Astrocyte of the cerebellum (primary cell): ENCODE measurements at regions not wholly inside any gene's neighbourhood (a gene's known extent, or its start where the extent isn't known, plus 50 kb on each side); places are given as distances from the start of the nearest gene placed in this dataset.

Source experiments
- DNase-seq: peaks from one replicate; pipeline ENCODE4 v3.0.0-alpha.2; 2011; ENCODE audit warnings: low read depth
- H3K4me3 ChIP-seq: 2 replicates; pipeline ENCODE4 v1.5.1; 2011; ENCODE audit warnings: mild to moderate bottlenecking, low read depth, low read length, moderate library complexity
- in situ Hi-C: cut with HindIII; loops from 2 replicates; pipeline ENCODE4 v1.10.0; 2017; ENCODE audit warnings: low sequenced_read_pairs
- TF ChIP-seq, protein P1 (sequence below): IDR thresholded peaks from 2 replicates; pipeline ENCODE4 v1.5.1; 2012; ENCODE audit warnings: low read length, low read depth, moderate library complexity, mild to moderate bottlenecking; ENCODE audit errors: missing control alignments

DNA sequence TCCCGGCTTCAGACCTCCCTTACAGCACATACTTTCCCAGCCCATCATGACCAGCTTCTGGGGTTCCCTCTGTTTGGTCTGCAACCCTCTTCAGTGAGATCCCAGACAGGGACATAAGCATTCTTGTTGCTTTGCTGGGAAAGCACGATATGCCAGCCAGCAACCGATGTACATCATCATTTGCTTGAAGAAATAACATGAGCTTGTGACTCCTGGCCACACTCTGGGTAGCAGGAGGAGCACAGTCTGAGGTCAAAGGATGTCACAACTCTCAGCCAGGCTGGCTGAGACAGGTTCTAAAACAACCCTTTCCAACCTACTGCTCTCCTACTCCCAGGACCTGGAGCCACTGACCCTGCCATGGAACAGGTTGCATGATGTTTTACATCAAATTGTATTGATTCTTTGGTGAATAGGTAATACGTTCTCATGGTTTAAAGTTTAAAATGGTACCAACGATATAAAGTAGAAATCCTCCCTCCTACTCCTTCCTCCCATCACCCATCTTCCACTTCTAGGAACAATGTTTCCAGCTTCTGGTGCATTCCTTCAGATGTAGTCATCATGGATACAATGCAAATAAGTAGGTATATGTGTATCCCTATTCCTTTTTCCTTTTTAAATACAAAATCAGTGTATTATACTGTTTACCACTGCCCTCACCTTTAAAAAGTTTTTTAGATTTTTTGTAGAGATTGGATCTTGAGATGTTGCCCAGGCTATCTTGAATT, 190.3 kb downstream of the OPA1 start:
- TF ChIP-seq, protein P1, sequence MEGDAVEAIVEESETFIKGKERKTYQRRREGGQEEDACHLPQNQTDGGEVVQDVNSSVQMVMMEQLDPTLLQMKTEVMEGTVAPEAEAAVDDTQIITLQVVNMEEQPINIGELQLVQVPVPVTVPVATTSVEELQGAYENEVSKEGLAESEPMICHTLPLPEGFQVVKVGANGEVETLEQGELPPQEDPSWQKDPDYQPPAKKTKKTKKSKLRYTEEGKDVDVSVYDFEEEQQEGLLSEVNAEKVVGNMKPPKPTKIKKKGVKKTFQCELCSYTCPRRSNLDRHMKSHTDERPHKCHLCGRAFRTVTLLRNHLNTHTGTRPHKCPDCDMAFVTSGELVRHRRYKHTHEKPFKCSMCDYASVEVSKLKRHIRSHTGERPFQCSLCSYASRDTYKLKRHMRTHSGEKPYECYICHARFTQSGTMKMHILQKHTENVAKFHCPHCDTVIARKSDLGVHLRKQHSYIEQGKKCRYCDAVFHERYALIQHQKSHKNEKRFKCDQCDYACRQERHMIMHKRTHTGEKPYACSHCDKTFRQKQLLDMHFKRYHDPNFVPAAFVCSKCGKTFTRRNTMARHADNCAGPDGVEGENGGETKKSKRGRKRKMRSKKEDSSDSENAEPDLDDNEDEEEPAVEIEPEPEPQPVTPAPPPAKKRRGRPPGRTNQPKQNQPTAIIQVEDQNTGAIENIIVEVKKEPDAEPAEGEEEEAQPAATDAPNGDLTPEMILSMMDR: no peak
- no peak for DNase-seq
- in situ Hi-C loops: no loop called here

DNA sequence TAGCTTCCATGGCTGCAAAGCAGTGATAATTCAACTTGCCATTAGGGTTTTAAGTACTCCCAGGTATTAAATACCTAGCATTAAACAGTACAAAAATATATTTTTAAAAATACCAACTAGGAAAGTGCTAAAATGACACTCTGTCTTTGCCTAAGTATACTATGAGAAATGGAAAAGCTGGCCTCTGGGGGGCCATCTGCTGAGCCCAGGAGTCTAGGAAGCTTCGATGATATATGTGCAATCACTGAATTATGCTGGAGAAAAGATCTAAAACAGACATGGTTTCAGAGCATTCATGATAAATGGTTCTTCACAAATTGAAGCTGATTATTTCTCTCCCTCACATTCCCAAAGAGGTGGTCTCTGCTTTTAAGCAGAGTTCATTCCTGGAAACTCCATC, 191.8 kb downstream of the OPA1 start:
- DNase-seq: no peak
- in situ Hi-C loops: no loop called here
- H3K4me3 ChIP-seq: no peak overlapping the region
- TF ChIP-seq, protein P1: no peak

More for the DNA sequence above, 190.3 kb downstream of the OPA1 start:
- no peak overlapping the region for H3K4me3 ChIP-seq

DNA sequence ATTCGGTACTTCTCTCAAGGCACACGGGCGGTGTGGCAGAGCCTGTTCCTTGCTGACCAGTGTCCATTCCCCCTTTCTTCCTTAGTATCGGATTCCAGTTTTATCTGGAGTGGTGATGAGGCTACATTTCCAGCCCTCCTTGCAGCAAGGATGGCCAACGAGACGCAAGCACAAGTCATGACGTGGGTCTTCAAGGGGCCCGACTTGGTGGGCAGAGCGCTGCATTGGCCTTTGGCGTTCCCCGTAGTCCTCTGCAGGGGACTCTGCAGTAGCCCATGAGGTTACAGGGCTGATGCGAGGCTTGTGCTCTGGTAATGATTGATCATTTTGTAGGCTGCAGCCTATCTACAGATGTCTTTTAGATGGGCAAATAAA, 194.5 kb downstream of the OPA1 start:
- TF ChIP-seq, protein P1: no peak
- no peak for DNase-seq
- in situ Hi-C loops: no loop called here
- H3K4me3 ChIP-seq: no peak overlapping the region

DNA sequence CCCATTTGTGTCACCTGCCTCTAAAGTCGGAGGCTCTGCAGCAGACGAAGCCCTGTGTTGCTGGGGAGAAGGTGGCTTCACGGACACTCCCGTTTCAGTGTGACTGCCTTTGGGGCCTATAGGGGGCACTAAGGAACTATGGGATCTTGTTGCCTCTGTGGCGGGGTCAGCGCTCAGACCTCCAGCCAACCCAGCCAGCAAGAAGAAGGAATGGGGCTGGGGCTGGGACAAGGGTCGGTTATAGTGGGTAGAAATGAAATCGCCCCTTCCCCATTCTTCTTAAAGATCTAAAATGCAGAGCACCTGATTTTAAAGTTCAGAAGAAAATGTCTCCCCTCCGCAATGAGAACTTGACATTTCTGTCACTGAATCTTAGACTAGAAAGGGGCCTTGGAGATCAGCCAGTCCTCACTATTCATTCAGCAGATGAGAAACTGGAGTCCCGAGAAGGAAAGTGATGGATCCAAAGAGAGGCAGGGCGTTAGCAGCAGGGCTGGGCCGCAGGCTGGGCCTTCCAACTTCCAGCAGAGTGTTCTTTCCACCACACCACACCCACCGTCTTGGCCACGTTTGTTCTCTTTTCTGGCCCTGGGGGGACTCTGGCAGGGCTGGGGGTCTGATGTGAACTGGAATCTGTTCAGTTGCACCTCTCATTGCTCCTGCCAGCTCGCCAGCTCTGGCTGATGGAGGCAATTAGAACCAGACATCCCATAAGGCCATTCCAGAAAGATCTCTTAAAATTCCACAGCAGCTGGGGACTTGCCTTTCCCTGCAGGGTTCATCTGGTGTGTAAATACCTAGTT, 195.4 kb downstream of the OPA1 start:
- TF ChIP-seq, protein P1: peak; percentile 85
- in situ Hi-C loops: no loop called here
- H3K4me3 ChIP-seq: no peak overlapping the region
- peak; percentile 45 for DNase-seq

DNA sequence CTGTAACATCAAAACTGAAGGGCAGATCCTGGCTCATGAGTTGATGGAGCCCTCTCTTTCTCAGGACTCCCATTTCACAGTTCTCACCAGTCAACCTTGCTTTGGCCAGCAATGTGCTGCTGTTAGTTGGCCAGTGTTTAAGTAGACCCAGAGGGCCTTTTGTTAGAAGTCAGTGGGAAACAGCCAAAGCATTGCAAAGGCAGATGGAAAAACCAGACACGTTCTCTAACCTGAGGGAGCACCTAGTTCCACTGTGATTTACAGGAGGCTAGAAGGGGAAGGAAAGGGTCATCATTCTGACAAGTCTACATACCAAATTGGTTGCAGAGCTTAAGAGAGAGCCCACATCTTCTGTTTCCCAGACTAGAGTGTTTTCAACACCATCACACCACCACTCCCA, 196.4 kb downstream of the OPA1 start:
- TF ChIP-seq, protein P1: no peak
- no peak overlapping the region for H3K4me3 ChIP-seq
- no peak for DNase-seq
- in situ Hi-C loops: no loop called here

DNA sequence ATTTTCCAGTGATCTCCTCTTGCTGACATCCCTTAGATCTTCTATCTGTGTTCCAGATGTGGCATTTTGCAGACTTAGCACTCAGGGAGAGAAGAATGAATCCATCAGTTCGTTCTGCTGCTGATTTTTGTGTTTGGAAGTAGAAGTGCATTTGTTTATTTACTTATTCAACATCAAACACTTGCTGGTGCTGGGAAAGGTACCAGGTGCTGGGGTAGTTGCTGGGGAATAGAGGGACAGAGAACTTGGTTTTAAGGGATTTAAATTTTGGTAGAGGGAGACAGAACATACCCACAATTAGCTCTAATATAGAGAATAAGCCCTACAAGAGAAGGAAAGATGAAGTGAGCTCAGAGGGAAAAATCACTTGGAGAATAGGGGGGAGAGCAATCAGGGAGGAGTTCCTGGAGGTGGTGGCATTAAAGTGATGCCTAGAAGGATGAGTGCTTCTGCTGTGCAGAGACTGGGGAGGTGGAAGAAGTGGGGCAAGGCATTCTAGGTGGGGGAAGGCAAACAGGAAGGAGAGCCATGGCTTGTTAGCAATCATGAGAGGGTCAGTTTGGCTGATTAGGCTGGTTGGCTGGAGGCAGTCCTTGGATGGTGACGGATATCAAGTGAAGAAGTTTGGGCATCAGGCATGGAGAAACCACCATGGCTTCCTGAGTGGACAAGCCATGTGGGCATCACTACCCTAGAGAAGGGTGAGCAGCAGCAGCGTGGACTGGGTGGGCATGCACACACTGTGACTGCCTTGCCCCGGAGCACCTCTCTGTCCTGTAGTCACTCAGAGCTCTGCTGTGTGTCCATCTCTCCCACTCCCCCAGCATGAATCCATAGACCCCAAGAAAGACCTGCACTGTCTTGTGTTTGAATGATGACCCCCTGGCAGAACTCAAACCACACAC, 197.3 kb downstream of the OPA1 start:
- DNase-seq: no peak
- no peak overlapping the region for H3K4me3 ChIP-seq
- in situ Hi-C loops: no loop called here
- TF ChIP-seq, protein P1: no peak
